AG04449 (cell line): ENCODE measurements at regions not wholly inside any gene's neighbourhood (a gene's known extent, or its start where the extent isn't known, plus 50 kb on each side); places are given as distances from the start of the nearest gene placed in this dataset.

Experiments
- CTCF ChIA-PET: fragments of 350-600 bp; formaldehyde crosslinking; extraction: SDS; loops from one replicate; lab custom pipeline; 2021; ENCODE audit warnings: antibody characterized with exemption; lab: Yijun Ruan, JAX
- POLR2A ChIA-PET: fragments of 400-600, 350-600 bp; formaldehyde crosslinking; extraction: SDS; loops from one replicate; lab custom pipeline; 2020; ENCODE audit warnings: antibody characterized with exemption, inconsistent platforms; lab: Yijun Ruan, JAX
- DNase-seq: peaks from one replicate; pipeline ENCODE4 v3.0.0-alpha.2; 2010; ENCODE audit warnings: low read depth, low spot score
- H3K4me3 ChIP-seq: 2 replicates; pipeline ENCODE4 v1.5.1; 2011; ENCODE audit warnings: low read depth, mild to moderate bottlenecking, control low read depth, low read length
- CTCF ChIP-seq: IDR thresholded peaks from one replicate; pipeline ENCODE4 v1.5.1; 2011; ENCODE audit warnings: mild to moderate bottlenecking, moderate library complexity, low read length, control low read depth, inconsistent platforms; ENCODE audit not compliant: insufficient read depth; ENCODE audit errors: missing control alignments

GRCh38 chr12:89951050-89951693, 242.5 kb upstream of the ATP2B1 start:
- ChIA-PET CTCF (interaction anchor here (1.0 to 1.3 kb wide), 2 partner anchors 9 to 11 kb away, joined by 4 read pairs; no protein-coding TSS in a partner anchor), POLR2A (no interaction called here)
- no peak overlapping the region for H3K4me3 ChIP-seq
- DNase-seq, result no peak
- TF ChIP-seq CTCF, result no peak

GRCh38 chr12:89950421-89950820, 241.8 kb upstream of the ATP2B1 start:
- CTCF ChIA-PET, result interaction anchor here (1.3 to 2.5 kb wide), 2 partner anchors 13 to 407 kb away, joined by 5 to 8 read pairs; no protein-coding TSS in a partner anchor
- no peak for DNase-seq
- H3K4me3 ChIP-seq, result no peak overlapping the region
- POLR2A ChIA-PET, result no interaction called here
- no peak for TF ChIP-seq CTCF

DNA sequence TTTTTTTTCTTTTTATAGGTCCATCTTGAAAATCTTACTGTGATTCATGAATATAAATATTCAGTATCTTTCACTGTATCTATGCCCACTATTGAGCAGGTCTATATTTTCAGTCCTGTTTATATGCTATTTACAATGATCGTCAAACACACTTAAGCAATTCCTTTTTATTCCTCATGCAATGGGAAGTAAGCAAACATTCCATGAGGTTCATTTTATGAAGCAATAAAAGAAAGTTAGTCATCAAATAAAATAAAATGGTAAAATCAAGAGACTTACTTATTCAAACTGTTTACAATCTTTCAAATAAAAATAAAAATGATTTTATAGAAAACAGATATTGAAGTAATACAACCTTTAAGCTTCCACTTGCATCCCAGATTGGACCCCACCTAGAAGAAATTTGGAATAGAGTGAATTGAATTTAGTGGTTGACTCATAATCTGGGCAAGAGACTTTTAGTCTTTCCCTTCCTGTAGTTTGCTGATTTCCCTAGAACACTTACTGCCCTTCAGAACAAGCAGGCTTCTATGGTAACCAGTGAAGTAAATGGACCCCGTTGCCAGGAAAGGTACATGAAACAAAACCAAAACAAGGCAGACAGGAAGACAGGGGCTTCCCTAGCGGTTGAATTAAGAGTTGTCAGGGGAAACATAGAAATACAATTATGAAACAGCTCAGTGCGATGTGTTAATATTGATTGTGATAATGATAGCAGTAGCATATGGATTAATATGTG, 241.0 kb upstream of the ATP2B1 start:
- H3K4me3 ChIP-seq, result no peak overlapping the region
- DNase-seq, result no peak
- TF ChIP-seq CTCF, result no peak
- ChIA-PET POLR2A (interaction anchor here (0.6 kb wide), 1 partner anchor 1029 kb away, joined by 3 read pairs; no protein-coding TSS in a partner anchor), CTCF (interaction anchor here (1.3 to 2.5 kb wide), 3 partner anchors 11 to 406 kb away, joined by 5 to 8 read pairs (median 6); no protein-coding TSS in a partner anchor)

DNA sequence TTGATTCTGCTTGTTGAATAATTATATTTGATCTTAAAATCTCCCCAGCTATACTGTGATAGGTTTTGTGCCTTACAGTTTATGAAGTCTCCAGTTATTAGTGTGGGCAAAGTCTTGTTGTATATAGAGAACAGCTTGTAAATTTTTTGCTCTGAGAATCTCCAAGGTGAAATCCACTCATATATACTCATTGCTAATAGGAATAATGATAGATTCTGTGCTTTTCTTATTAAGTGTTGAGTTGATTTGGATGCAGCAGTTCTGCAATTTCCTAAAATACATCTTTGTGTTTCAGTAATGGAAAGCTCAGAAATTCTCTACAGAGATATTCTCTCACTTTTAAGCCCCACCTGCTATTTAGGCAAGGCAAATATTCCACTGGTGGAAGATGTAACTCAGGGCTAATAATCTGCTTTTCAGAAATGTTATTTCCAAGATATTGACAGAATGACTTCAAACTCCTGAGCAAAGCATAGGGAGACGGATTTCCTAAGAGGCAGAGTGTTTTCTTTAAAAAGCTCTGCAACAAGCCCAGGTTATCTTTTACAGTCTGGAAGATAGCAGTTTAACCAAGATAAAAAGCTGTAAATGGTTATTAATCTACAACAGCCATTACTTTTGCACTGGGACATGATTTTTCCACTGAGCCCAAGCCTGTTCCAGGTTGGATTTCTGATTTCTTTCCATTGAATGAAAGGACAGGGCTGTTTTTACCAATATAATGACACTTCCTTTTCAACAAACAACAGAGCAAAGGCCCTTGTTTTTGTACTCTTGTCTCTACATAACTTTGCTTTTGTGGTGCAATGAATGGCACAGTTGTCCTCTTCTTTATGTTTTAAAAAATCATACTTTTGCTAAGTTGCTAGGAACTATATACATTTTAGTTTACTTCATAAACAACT, 239.9 kb upstream of the ATP2B1 start:
- CTCF ChIA-PET, result interaction anchor here (1.3 to 2.5 kb wide), 3 partner anchors 13 to 405 kb away, joined by 4 to 8 read pairs (median 6); no protein-coding TSS in a partner anchor

More for the DNA sequence above, 239.9 kb upstream of the ATP2B1 start:
- no peak for DNase-seq
- TF ChIP-seq CTCF, result no peak
- POLR2A ChIA-PET, result interaction anchor here (0.6 kb wide), 1 partner anchor 1027 kb away, joined by 3 read pairs; no protein-coding TSS in a partner anchor
- no peak overlapping the region for H3K4me3 ChIP-seq
